Cardiac muscle cell (in vitro differentiated cells and primary cell): ENCODE measurements at regions not wholly inside any gene's neighbourhood (a gene's known extent, or its start where the extent isn't known, plus 50 kb on each side); places are given as distances from the start of the nearest gene placed in this dataset.

Source experiments
- DNase-seq, 2 donors: peaks; one replicate each; pipeline versions ENCODE4 v3.0.0 to v3.0.0-alpha.2; 2010 to 2017; ENCODE audit warnings: low read depth in 1 of 2, low spot score in 1 of 2
- H3K27ac ChIP-seq: fragments of 200-600 bp; sonication (generic); 2 replicates; pipeline ENCODE4 v1.5.1; 2016
- H3K27me3 ChIP-seq: fragments of 200-600 bp; sonication (generic); 2 replicates; pipeline ENCODE4 v1.6.0; 2016; ENCODE audit warnings: control low read depth
- H3K36me3 ChIP-seq: fragments of 200-600 bp; sonication (generic); 2 replicates; pipeline ENCODE4 v1.5.1; 2016; ENCODE audit warnings: control low read depth
- H3K4me1 ChIP-seq: fragments of 200-600 bp; sonication (generic); 2 replicates; pipeline ENCODE4 v1.8.1; 2017; ENCODE audit warnings: low read depth, mild to moderate bottlenecking, mixed run types
- H3K4me3 ChIP-seq: fragments of 200-600 bp; sonication (generic); 2 replicates; pipeline ENCODE4 v1.5.1; 2016; ENCODE audit warnings: mild to moderate bottlenecking
- H3K9me3 ChIP-seq: fragments of 200-600 bp; sonication (generic); 2 replicates; pipeline ENCODE4 v1.5.1; 2017; ENCODE audit warnings: low read depth, mild to moderate bottlenecking, control low read depth
- CTCF ChIP-seq: IDR thresholded peaks from 2 replicates; pipeline ENCODE4 v1.5.1; 2012; ENCODE audit warnings: low read depth, mild to moderate bottlenecking, low read length

GRCh38 chrX:30949554-30949953 lies 60.5 kb upstream of the TAB3 start:
- no peak for TF ChIP-seq CTCF
- H3K36me3 ChIP-seq: no peaks in the 10 kb centered on the region
- H3K9me3 ChIP-seq: no peaks in the 10 kb centered on the region
- H3K27me3 ChIP-seq: no peaks in the 10 kb centered on the region
- H3K27ac ChIP-seq: no peak overlapping the region
- no peak overlapping the region for H3K4me3 ChIP-seq
- no peak for DNase-seq
- H3K4me1 ChIP-seq: no peaks in the 10 kb centered on the region

- DNase-seq: no peak
Measured at GRCh38 chrX:30948626-30949025, 59.6 kb upstream of the TAB3 start.

GRCh38 chrX:30948051-30948450 lies 59.0 kb upstream of the TAB3 start:
- H3K27me3 ChIP-seq: no peaks in the 10 kb centered on the region
- DNase-seq: no peak
- no peak overlapping the region for H3K27ac ChIP-seq
- no peaks in the 10 kb centered on the region for H3K36me3 ChIP-seq
- no peak overlapping the region for H3K4me3 ChIP-seq
- no peak for TF ChIP-seq CTCF
- H3K4me1 ChIP-seq: no peaks in the 10 kb centered on the region
- H3K9me3 ChIP-seq: no peaks in the 10 kb centered on the region

More at GRCh38 chrX:30948626-30949025, 59.6 kb upstream of the TAB3 start:
- TF ChIP-seq CTCF: no peak
- no peaks in the 10 kb centered on the region for H3K27me3 ChIP-seq
- H3K4me3 ChIP-seq: no peak overlapping the region
- no peak overlapping the region for H3K27ac ChIP-seq
- no peaks in the 10 kb centered on the region for H3K36me3 ChIP-seq
- H3K4me1 ChIP-seq: no peaks in the 10 kb centered on the region
- H3K9me3 ChIP-seq: no peaks in the 10 kb centered on the region

- no peak overlapping the region for H3K27ac ChIP-seq
- no peak for TF ChIP-seq CTCF
- H3K9me3 ChIP-seq: no peaks in the 10 kb centered on the region
- no peaks in the 10 kb centered on the region for H3K4me1 ChIP-seq
- no peaks in the 10 kb centered on the region for H3K27me3 ChIP-seq
- DNase-seq: no peak
- H3K36me3 ChIP-seq: no peaks in the 10 kb centered on the region
- no peak overlapping the region for H3K4me3 ChIP-seq
Measured at GRCh38 chrX:30943984-30944383, 54.9 kb upstream of the TAB3 start.

- H3K27ac ChIP-seq: no peak overlapping the region
- H3K4me3 ChIP-seq: no peak overlapping the region
- H3K36me3 ChIP-seq: no peaks in the 10 kb centered on the region
- DNase-seq: no peak
- H3K4me1 ChIP-seq: no peaks in the 10 kb centered on the region
- H3K9me3 ChIP-seq: no peaks in the 10 kb centered on the region
- TF ChIP-seq CTCF: no peak
- no peaks in the 10 kb centered on the region for H3K27me3 ChIP-seq
Measured at GRCh38 chrX:30941898-30942297, 52.8 kb upstream of the TAB3 start.

GRCh38 chrX:30939928-30940327 lies 50.9 kb upstream of the TAB3 start:
- no peak for DNase-seq
- Histone ChIP-seq H3K4me3 (no peak overlapping the region), H3K27me3 (no peaks in the 10 kb centered on the region), H3K9me3 (no peaks in the 10 kb centered on the region), H3K36me3 (no peaks in the 10 kb centered on the region), H3K4me1 (no peaks in the 10 kb centered on the region), H3K27ac (no peak overlapping the region)
- TF ChIP-seq CTCF: no peak
